Vagina (tissue), 2 donors: ENCODE measurements at regions not wholly inside any gene's neighbourhood (a gene's known extent, or its start where the extent isn't known, plus 50 kb on each side); places are given as distances from the start of the nearest gene placed in this dataset.

Source experiments
- POLR2A ChIP-seq, 2 donors: fragments of 450-650 bp; IDR thresholded peaks; one replicate each; pipeline ENCODE4 v1.6.1; 2017; ENCODE audit warnings: antibody characterized with exemption in 2 of 2, mild to moderate bottlenecking in 2 of 2, moderate library complexity in 2 of 2
- TF ChIP-seq, protein P1 (sequence below), 3 experiments: fragments of 450-650 bp in 2 of 3; fragments of 200-600 bp in 1 of 3; sonication (generic) in 1 of 3; IDR thresholded peaks; one replicate each; pipeline ENCODE4 v1.5.1; 2017 to 2019; ENCODE audit warnings: antibody characterized with exemption in 3 of 3, mild to moderate bottlenecking in 2 of 3, moderate library complexity in 2 of 3

DNA sequence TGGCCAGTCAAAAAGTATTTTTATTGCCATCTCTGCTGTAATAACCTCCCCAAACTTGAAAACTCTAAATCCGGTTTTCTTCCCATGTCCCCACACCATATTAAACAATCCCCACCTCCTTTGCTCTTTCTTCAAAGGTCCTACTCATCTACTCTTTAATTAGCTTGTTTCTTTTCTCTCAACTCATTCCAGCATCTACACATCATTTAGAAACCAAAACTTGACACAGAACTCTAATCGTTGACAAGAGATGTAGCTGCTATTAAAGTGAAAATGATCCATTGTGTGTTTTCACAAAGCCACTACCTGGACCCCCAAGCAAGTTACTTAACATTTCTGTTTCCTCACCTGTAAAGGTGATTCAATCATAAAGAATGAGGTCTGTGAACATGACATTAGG, 436.3 kb upstream of the NPVF start:
- TF ChIP-seq, protein P1, sequence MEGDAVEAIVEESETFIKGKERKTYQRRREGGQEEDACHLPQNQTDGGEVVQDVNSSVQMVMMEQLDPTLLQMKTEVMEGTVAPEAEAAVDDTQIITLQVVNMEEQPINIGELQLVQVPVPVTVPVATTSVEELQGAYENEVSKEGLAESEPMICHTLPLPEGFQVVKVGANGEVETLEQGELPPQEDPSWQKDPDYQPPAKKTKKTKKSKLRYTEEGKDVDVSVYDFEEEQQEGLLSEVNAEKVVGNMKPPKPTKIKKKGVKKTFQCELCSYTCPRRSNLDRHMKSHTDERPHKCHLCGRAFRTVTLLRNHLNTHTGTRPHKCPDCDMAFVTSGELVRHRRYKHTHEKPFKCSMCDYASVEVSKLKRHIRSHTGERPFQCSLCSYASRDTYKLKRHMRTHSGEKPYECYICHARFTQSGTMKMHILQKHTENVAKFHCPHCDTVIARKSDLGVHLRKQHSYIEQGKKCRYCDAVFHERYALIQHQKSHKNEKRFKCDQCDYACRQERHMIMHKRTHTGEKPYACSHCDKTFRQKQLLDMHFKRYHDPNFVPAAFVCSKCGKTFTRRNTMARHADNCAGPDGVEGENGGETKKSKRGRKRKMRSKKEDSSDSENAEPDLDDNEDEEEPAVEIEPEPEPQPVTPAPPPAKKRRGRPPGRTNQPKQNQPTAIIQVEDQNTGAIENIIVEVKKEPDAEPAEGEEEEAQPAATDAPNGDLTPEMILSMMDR (IDR thresholded peaks at IDR 0.05), result no peak
- TF ChIP-seq POLR2A (IDR thresholded peaks at IDR 0.05), result no peak
